Transverse colon (tissue), 4 donors: ENCODE measurements at regions not wholly inside any gene's neighbourhood (a gene's known extent, or its start where the extent isn't known, plus 50 kb on each side); places are given as distances from the start of the nearest gene placed in this dataset.

Experiments used
- EP300 ChIP-seq: sonication (generic); formaldehyde crosslinking; IDR thresholded peaks from one replicate; pipeline ENCODE4 v1.6.1; 2017; ENCODE audit warnings: antibody characterized with exemption, low read depth
- POLR2AphosphoS5 ChIP-seq, 3 donors: sonication (generic); formaldehyde crosslinking; IDR thresholded peaks; one replicate each; pipeline ENCODE4 v1.6.1; 2016; ENCODE audit warnings: antibody characterized with exemption in 3 of 3
- TF ChIP-seq, protein P1 (sequence below), 5 experiments: fragments of 200-600 bp in 3 of 5; fragments of 450-650 bp in 2 of 5; sonication (generic) in 3 of 5; IDR thresholded peaks; 1 replicate in 2 of 5; 2 replicates in 3 of 5; pipeline ENCODE4 v1.5.1; 2016 to 2017; ENCODE audit warnings: antibody characterized with exemption in 5 of 5, inconsistent platforms in 3 of 5, mild to moderate bottlenecking in 2 of 5, moderate library complexity in 1 of 5

GRCh38 chr2:177075254-177075653, 137.3 kb upstream of the HNRNPA3 start:
- TF ChIP-seq POLR2AphosphoS5 (IDR thresholded peaks at IDR 0.05) (no peak), EP300 (no peak)
- TF ChIP-seq, protein P1, sequence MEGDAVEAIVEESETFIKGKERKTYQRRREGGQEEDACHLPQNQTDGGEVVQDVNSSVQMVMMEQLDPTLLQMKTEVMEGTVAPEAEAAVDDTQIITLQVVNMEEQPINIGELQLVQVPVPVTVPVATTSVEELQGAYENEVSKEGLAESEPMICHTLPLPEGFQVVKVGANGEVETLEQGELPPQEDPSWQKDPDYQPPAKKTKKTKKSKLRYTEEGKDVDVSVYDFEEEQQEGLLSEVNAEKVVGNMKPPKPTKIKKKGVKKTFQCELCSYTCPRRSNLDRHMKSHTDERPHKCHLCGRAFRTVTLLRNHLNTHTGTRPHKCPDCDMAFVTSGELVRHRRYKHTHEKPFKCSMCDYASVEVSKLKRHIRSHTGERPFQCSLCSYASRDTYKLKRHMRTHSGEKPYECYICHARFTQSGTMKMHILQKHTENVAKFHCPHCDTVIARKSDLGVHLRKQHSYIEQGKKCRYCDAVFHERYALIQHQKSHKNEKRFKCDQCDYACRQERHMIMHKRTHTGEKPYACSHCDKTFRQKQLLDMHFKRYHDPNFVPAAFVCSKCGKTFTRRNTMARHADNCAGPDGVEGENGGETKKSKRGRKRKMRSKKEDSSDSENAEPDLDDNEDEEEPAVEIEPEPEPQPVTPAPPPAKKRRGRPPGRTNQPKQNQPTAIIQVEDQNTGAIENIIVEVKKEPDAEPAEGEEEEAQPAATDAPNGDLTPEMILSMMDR (IDR thresholded peaks at IDR 0.05), result no peak
